Astrocyte of the cerebellum (primary cell): ENCODE measurements at regions not wholly inside any gene's neighbourhood (a gene's known extent, or its start where the extent isn't known, plus 50 kb on each side); places are given as distances from the start of the nearest gene placed in this dataset.
A peak's percentile ranks its signal among the peaks of the same experiment; 100 is the strongest.
"Not testable (repeated sequence)": the region's sequence is repeated elsewhere in the genome, so short reads cannot be mapped to it uniquely, and the experiment has no call there.

Experiments used
- DNase-seq: peaks from one replicate; pipeline ENCODE4 v3.0.0-alpha.2; 2011; ENCODE audit warnings: low read depth
- H3K4me3 ChIP-seq: 2 replicates; pipeline ENCODE4 v1.5.1; 2011; ENCODE audit warnings: mild to moderate bottlenecking, low read depth, low read length, moderate library complexity
- in situ Hi-C: cut with HindIII; loops from 2 replicates; pipeline ENCODE4 v1.10.0; 2017; ENCODE audit warnings: low sequenced_read_pairs
- TF ChIP-seq, protein P1 (sequence below): IDR thresholded peaks from 2 replicates; pipeline ENCODE4 v1.5.1; 2012; ENCODE audit warnings: low read length, low read depth, moderate library complexity, mild to moderate bottlenecking; ENCODE audit errors: missing control alignments

- TF ChIP-seq, protein P1, sequence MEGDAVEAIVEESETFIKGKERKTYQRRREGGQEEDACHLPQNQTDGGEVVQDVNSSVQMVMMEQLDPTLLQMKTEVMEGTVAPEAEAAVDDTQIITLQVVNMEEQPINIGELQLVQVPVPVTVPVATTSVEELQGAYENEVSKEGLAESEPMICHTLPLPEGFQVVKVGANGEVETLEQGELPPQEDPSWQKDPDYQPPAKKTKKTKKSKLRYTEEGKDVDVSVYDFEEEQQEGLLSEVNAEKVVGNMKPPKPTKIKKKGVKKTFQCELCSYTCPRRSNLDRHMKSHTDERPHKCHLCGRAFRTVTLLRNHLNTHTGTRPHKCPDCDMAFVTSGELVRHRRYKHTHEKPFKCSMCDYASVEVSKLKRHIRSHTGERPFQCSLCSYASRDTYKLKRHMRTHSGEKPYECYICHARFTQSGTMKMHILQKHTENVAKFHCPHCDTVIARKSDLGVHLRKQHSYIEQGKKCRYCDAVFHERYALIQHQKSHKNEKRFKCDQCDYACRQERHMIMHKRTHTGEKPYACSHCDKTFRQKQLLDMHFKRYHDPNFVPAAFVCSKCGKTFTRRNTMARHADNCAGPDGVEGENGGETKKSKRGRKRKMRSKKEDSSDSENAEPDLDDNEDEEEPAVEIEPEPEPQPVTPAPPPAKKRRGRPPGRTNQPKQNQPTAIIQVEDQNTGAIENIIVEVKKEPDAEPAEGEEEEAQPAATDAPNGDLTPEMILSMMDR: peak; percentile 8
- H3K4me3 ChIP-seq: no peak overlapping the region
- DNase-seq: no peak
- in situ Hi-C loops: no loop called here
These were observed 165.1 kb upstream of the POF1B start for GRCh38 chrX:85544609-85545008.

GRCh38 chrX:85543866-85544265 lies 164.4 kb upstream of the POF1B start:
- DNase-seq: no peak
- in situ Hi-C loops: no loop called here
- no peak overlapping the region for H3K4me3 ChIP-seq
- TF ChIP-seq, protein P1: no peak

DNA sequence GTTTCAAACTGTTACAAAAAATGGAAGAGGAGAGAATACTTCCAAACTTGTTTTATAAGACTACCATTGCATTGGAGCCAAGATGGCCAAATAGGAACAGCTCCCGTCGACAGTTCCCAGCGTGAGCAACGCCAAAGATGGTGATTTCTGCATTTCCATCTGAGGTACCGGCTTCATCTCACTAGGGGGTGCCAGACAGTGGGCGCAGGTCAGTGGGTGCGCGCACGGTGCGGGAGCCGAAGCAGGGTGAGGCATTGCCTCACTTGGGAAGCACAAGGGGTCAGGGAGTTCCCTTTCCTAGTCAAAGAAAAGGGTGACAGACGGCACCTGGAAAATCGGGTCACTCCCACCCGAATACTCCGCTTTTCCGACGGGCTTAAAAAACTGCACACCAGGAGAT lies 149.7 kb upstream of the POF1B start:
- H3K4me3 ChIP-seq, in situ Hi-C loops, DNase-seq: not testable (repeated sequence)

- in situ Hi-C loops: no loop called here
- H3K4me3 ChIP-seq: no peak overlapping the region
- DNase-seq: no peak
- TF ChIP-seq, protein P1: no peak
These were observed 138.7 kb upstream of the POF1B start for GRCh38 chrX:85517994-85518718.

GRCh38 chrX:85516131-85516530 lies 136.7 kb upstream of the POF1B start:
- no peak overlapping the region for H3K4me3 ChIP-seq
- in situ Hi-C loops: no loop called here
- no peak for DNase-seq
- TF ChIP-seq, protein P1: no peak

- TF ChIP-seq, protein P1: no peak
- in situ Hi-C loops: no loop called here
- no peak for DNase-seq
- H3K4me3 ChIP-seq: no peak overlapping the region
These were observed 127.4 kb upstream of the POF1B start for GRCh38 chrX:85506871-85507270.

DNA sequence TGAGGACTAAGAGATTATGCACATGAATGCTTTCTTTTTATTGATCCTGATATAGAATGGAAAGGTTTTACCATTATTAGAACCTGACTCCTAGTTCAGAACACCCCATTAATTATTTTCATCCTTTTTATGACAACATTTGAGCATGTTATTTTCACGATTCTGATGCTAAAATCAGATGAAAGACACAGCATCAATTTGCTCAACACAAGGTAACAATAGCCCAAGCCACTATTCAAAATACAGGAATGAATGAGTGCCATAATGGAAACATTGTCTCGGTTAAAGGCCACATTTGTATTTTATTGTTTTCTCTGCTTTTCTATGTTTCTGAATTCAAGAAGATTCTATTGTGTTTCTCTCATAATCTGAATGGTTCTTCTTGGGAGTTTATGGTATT lies 126.3 kb upstream of the POF1B start:
- TF ChIP-seq, protein P1: no peak
- H3K4me3 ChIP-seq: no peak overlapping the region
- DNase-seq: no peak
- in situ Hi-C loops: no loop called here
